ENCODE measurements at regions not wholly inside any gene's neighbourhood (a gene's known extent, or its start where the extent isn't known, plus 50 kb on each side); places are given as distances from the start of the nearest gene placed in this dataset.

- ChIA-PET CTCF (no interaction called here), POLR2A (no interaction called here)
- H3K4me3 ChIP-seq (ENCODE audit: low read depth, low read length): no peak overlapping the region
- no peak overlapping the region for H3K27ac Mint-ChIP-seq (ENCODE audit: unreplicated experiment)
- DNase-seq: no peak
- H3K4me1 Mint-ChIP-seq (ENCODE audit: low read depth, unreplicated experiment): no peaks in the 10 kb centered on the region
- intact Hi-C loops (cut with micrococcal nuclease; ENCODE audit: unreplicated experiment): no loop called here
- no peaks in the 10 kb centered on the region for H3K4me1 ChIP-seq
- no peaks in the 10 kb centered on the region for H3K9me3 ChIP-seq
- H3K9me3 Mint-ChIP-seq (ENCODE audit: unreplicated experiment): no peaks in the 10 kb centered on the region
- H3K27me3 Mint-ChIP-seq (ENCODE audit: insufficient read depth, unreplicated experiment): peaks cover 5% of the 10 kb centered on the region
- no peaks in the 10 kb centered on the region for H3K27me3 ChIP-seq (replicated peaks; ENCODE audit: control insufficient read depth, insufficient read depth, low read length)
- TF ChIP-seq CTCF (IDR thresholded peaks at IDR 0.05; ENCODE audit: insufficient read depth in 1 of 2, low read depth in 1 of 2, low read length in 1 of 2, severe bottlenecking in 1 of 2, unreplicated experiment in 1 of 2): no peak
- H3K4me3 Mint-ChIP-seq (ENCODE audit: unreplicated experiment): no peak overlapping the region
- no peaks in the 10 kb centered on the region for H3K36me3 Mint-ChIP-seq (ENCODE audit: insufficient read depth, unreplicated experiment)
- no peaks in the 10 kb centered on the region for H3K36me3 ChIP-seq (ENCODE audit: control insufficient read depth, insufficient read depth, low read length)
- no TSS peak for BruUV-seq (replicated peaks)
Measured at GRCh38 chr5:23053846-23054245, 200.7 kb upstream of the CDH12 start.

GRCh38 chr5:23042226-23042625 is 189.1 kb upstream of the CDH12 start:
- no peaks in the 10 kb centered on the region for H3K27me3 ChIP-seq (replicated peaks; ENCODE audit: control insufficient read depth, insufficient read depth, low read length)
- POLR2A ChIA-PET: no interaction called here
- Mint-ChIP-seq H3K4me1 (ENCODE audit: low read depth, unreplicated experiment) (no peaks in the 10 kb centered on the region), H3K36me3 (ENCODE audit: insufficient read depth, unreplicated experiment) (no peaks in the 10 kb centered on the region), H3K27me3 (ENCODE audit: insufficient read depth, unreplicated experiment) (peaks cover 2% of the 10 kb centered on the region), H3K4me3 (ENCODE audit: unreplicated experiment) (no peak overlapping the region), H3K27ac (ENCODE audit: unreplicated experiment) (no peak overlapping the region), H3K9me3 (ENCODE audit: unreplicated experiment) (no peaks in the 10 kb centered on the region)
- H3K9me3 ChIP-seq: no peaks in the 10 kb centered on the region
- intact Hi-C loops (cut with micrococcal nuclease; ENCODE audit: unreplicated experiment): no loop called here
- CTCF ChIA-PET: no interaction called here
- H3K4me1 ChIP-seq: no peaks in the 10 kb centered on the region
- no TSS peak for BruUV-seq (replicated peaks)
- DNase-seq: no peak
- TF ChIP-seq CTCF (IDR thresholded peaks at IDR 0.05; ENCODE audit: insufficient read depth in 1 of 2, low read depth in 1 of 2, low read length in 1 of 2, severe bottlenecking in 1 of 2, unreplicated experiment in 1 of 2): no peak
- H3K4me3 ChIP-seq (ENCODE audit: low read depth, low read length): no peak overlapping the region
- H3K36me3 ChIP-seq (ENCODE audit: control insufficient read depth, insufficient read depth, low read length): no peaks in the 10 kb centered on the region

GRCh38 chr5:23035555-23036090 is 182.5 kb upstream of the CDH12 start:
- BruUV-seq (replicated peaks): no TSS peak
- no peaks in the 10 kb centered on the region for H3K36me3 ChIP-seq (ENCODE audit: control insufficient read depth, insufficient read depth, low read length)
- Mint-ChIP-seq H3K4me3 (ENCODE audit: unreplicated experiment) (no peak overlapping the region), H3K4me1 (ENCODE audit: low read depth, unreplicated experiment) (no peaks in the 10 kb centered on the region), H3K9me3 (ENCODE audit: unreplicated experiment) (peaks cover 9% of the 10 kb centered on the region), H3K27ac (ENCODE audit: unreplicated experiment) (no peak overlapping the region), H3K36me3 (ENCODE audit: insufficient read depth, unreplicated experiment) (no peaks in the 10 kb centered on the region), H3K27me3 (ENCODE audit: insufficient read depth, unreplicated experiment) (no peaks in the 10 kb centered on the region)
- intact Hi-C loops (cut with micrococcal nuclease; ENCODE audit: unreplicated experiment): no loop called here
- TF ChIP-seq CTCF (IDR thresholded peaks at IDR 0.05; ENCODE audit: insufficient read depth in 1 of 2, low read depth in 1 of 2, low read length in 1 of 2, severe bottlenecking in 1 of 2, unreplicated experiment in 1 of 2): no peak
- CTCF ChIA-PET: no interaction called here
- no peaks in the 10 kb centered on the region for H3K9me3 ChIP-seq
- POLR2A ChIA-PET: no interaction called here
- no peaks in the 10 kb centered on the region for H3K4me1 ChIP-seq
- no peaks in the 10 kb centered on the region for H3K27me3 ChIP-seq (replicated peaks; ENCODE audit: control insufficient read depth, insufficient read depth, low read length)
- no peak for DNase-seq
- no peak overlapping the region for H3K4me3 ChIP-seq (ENCODE audit: low read depth, low read length)

Data from Caco-2 (cell line).